WERI-Rb-1 (cell line): ENCODE measurements at regions not wholly inside any gene's neighbourhood (a gene's known extent, or its start where the extent isn't known, plus 50 kb on each side); places are given as distances from the start of the nearest gene placed in this dataset.
"Not testable (repeated sequence)": the region's sequence is repeated elsewhere in the genome, so short reads cannot be mapped to it uniquely, and the experiment has no call there.

Experiments used
- DNase-seq: peaks from one replicate; pipeline ENCODE4 v3.0.0-alpha.2; 2020
- H3K27ac ChIP-seq: fragments of 250-450 bp; sonication (Bioruptor Pico); 2 replicates; pipeline ENCODE4 v1.5.1; 2020; ENCODE audit warnings: mild to moderate bottlenecking, moderate library complexity
- H3K27me3 ChIP-seq: fragments of 250-450 bp; sonication (Bioruptor Pico); 2 replicates; pipeline ENCODE4 v1.5.1; 2021; ENCODE audit warnings: mild to moderate bottlenecking, low read depth, moderate library complexity; ENCODE audit not compliant: insufficient read depth, severe bottlenecking
- H3K36me3 ChIP-seq: fragments of 250-450 bp; sonication (Bioruptor Pico); 2 replicates; pipeline ENCODE4 v1.5.1; 2020; ENCODE audit warnings: mild to moderate bottlenecking, moderate library complexity
- H3K4me3 ChIP-seq: 2 replicates; pipeline ENCODE4 v1.5.1; 2011; ENCODE audit warnings: low read depth, mild to moderate bottlenecking, control low read depth, low read length
- H3K9me3 ChIP-seq: fragments of 250-450 bp; sonication (Bioruptor Pico); 2 replicates; pipeline ENCODE4 v1.5.1; 2021; ENCODE audit warnings: mild to moderate bottlenecking, moderate library complexity; ENCODE audit not compliant: severe bottlenecking
- CTCF ChIP-seq: IDR thresholded peaks from 2 replicates; pipeline ENCODE4 v1.5.1; 2011; ENCODE audit warnings: low read depth, mild to moderate bottlenecking, control low read depth, inconsistent platforms, low read length

- no peak for DNase-seq
- no peaks in the 10 kb centered on the region for H3K36me3 ChIP-seq
- H3K27me3 ChIP-seq = no peaks in the 10 kb centered on the region
- H3K27ac ChIP-seq = no peak overlapping the region
- H3K9me3 ChIP-seq = peaks cover 3% of the 10 kb centered on the region
- no peak for TF ChIP-seq CTCF
- H3K4me3 ChIP-seq = no peak overlapping the region
Measured at GRCh38 chr11:33438301-33438700, 181.1 kb downstream of the HIPK3 start.

GRCh38 chr11:33437529-33437928 is 180.3 kb downstream of the HIPK3 start:
- no peak for TF ChIP-seq CTCF
- Histone ChIP-seq H3K27ac (no peak overlapping the region), H3K9me3 (peaks cover 3% of the 10 kb centered on the region), H3K4me3 (no peak overlapping the region), H3K27me3 (no peaks in the 10 kb centered on the region), H3K36me3 (no peaks in the 10 kb centered on the region)
- DNase-seq = no peak

- Histone ChIP-seq H3K27ac (no peak overlapping the region), H3K27me3 (no peaks in the 10 kb centered on the region), H3K4me3 (no peak overlapping the region), H3K36me3 (no peaks in the 10 kb centered on the region), H3K9me3 (peaks cover 3% of the 10 kb centered on the region)
- TF ChIP-seq CTCF = no peak
- DNase-seq = no peak
Measured at GRCh38 chr11:33435216-33435615, 178.0 kb downstream of the HIPK3 start.

- Histone ChIP-seq H3K4me3 (no peak overlapping the region), H3K9me3 (peaks cover 3% of the 10 kb centered on the region), H3K36me3 (no peaks in the 10 kb centered on the region), H3K27me3 (no peaks in the 10 kb centered on the region), H3K27ac (no peak overlapping the region)
- DNase-seq = no peak
- no peak for TF ChIP-seq CTCF
Measured at GRCh38 chr11:33434294-33434693, 177.1 kb downstream of the HIPK3 start.

GRCh38 chr11:33428435-33428834 is 171.3 kb downstream of the HIPK3 start:
- not testable (repeated sequence) for H3K27me3 ChIP-seq, H3K36me3 ChIP-seq, H3K4me3 ChIP-seq, H3K27ac ChIP-seq, DNase-seq, H3K9me3 ChIP-seq

- Histone ChIP-seq H3K9me3 (no peaks in the 10 kb centered on the region), H3K4me3 (no peak overlapping the region), H3K36me3 (no peaks in the 10 kb centered on the region), H3K27ac (no peak overlapping the region), H3K27me3 (no peaks in the 10 kb centered on the region)
- DNase-seq = no peak
- TF ChIP-seq CTCF = no peak
Measured at GRCh38 chr11:33420959-33421566, 163.9 kb downstream of the HIPK3 start.
